Peyer's patch (tissue), 4 donors: ENCODE measurements at regions not wholly inside any gene's neighbourhood (a gene's known extent, or its start where the extent isn't known, plus 50 kb on each side); places are given as distances from the start of the nearest gene placed in this dataset.

Experiments
- CTCF ChIP-seq, 6 experiments: fragments of 450-650 bp in 4 of 6; fragments of 200-600 bp in 2 of 6; sonication (generic) in 1 of 6; IDR thresholded peaks; one replicate each; pipeline ENCODE4 v1.5.1; 2017 to 2019; ENCODE audit warnings: antibody characterized with exemption in 6 of 6, mild to moderate bottlenecking in 3 of 6, moderate library complexity in 1 of 6
- POLR2A ChIP-seq, 2 donors: fragments of 450-650 bp; IDR thresholded peaks; one replicate each; pipeline ENCODE4 v1.5.1; 2017; ENCODE audit warnings: antibody characterized with exemption in 2 of 2, mild to moderate bottlenecking in 2 of 2, moderate library complexity in 2 of 2

- TF ChIP-seq CTCF (IDR thresholded peaks at IDR 0.05) (no peak), POLR2A (IDR thresholded peaks at IDR 0.05) (no peak)
These were observed 118.7 kb upstream of the WWC1 start for GRCh38 chr5:168172760-168173223.
